AG10803 (cell line): ENCODE measurements at regions not wholly inside any gene's neighbourhood (a gene's known extent, or its start where the extent isn't known, plus 50 kb on each side); places are given as distances from the start of the nearest gene placed in this dataset.
"Not testable (repeated sequence)": the region's sequence is repeated elsewhere in the genome, so short reads cannot be mapped to it uniquely, and the experiment has no call there.

Experiments used
- DNase-seq: peaks from one replicate; pipeline ENCODE4 v3.0.0; 2010; ENCODE audit warnings: low read depth
- H3K4me3 ChIP-seq: 2 replicates; pipeline ENCODE4 v1.5.1; 2011; ENCODE audit warnings: mild to moderate bottlenecking, low read length, control low read depth
- CTCF ChIP-seq: conservative IDR thresholded peaks from 2 replicates; pipeline ENCODE4 v1.5.1; 2011; ENCODE audit warnings: mild to moderate bottlenecking, low read length, control low read depth, inconsistent platforms

GRCh38 chr6:81895511-81896185 is 143.2 kb upstream of the TENT5A start:
- no peak overlapping the region for H3K4me3 ChIP-seq
- TF ChIP-seq CTCF = no peak
- DNase-seq = peak; percentile 95

DNA sequence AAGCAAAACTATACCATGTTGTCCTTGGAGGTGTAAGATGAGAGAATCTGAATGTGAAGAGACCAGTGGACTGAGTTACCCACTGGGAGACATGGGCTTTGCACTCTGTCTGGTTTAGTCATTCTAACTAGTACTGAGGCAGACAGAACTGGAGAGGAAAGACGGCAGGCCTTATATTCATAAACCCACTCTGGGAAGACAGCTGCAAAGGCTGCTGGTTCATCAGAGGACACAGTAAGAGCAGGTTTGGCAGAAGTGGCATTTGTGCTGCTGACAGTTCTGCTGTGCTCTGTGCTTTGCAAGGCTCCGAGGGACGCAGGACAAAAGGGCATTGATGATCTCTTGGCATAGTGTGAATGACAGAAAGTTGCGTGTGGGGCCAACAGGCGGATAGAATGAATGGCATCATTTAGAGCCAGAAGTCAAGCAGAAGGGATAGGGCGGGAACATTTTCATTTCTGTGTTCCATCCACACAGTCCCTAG is 142.3 kb upstream of the TENT5A start:
- DNase-seq = peak; percentile 23
- peak overlapping the region; percentile 34 for H3K4me3 ChIP-seq
- TF ChIP-seq CTCF = no peak

GRCh38 chr6:81894306-81894705 is 141.8 kb upstream of the TENT5A start:
- TF ChIP-seq CTCF = no peak
- H3K4me3 ChIP-seq = peak overlapping the region; percentile 34
- DNase-seq = peak; percentile 85

DNA sequence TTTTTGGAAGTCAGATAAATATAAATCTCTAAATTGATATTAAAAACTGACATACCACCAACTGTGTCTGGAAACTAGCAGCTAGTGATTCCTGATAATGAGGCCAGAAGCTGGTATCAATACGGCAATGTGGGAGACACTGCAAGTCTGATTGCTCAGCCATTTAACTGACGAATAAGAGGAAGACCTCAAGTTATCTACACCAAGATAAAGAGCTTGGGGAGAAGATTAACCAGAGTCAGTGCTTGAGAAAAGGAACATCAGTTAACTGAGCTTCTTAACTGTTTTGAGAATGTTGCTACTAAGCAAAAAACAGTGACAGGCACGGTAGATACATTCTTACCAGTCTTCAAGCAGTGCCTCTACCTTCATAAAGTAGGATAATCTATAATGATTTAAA is 140.4 kb upstream of the TENT5A start:
- DNase-seq = no peak
- H3K4me3 ChIP-seq = no peak overlapping the region
- no peak for TF ChIP-seq CTCF

- H3K4me3 ChIP-seq = no peak overlapping the region
- DNase-seq = no peak
- TF ChIP-seq CTCF = no peak
These were observed 139.4 kb upstream of the TENT5A start for GRCh38 chr6:81891874-81892273.

DNA sequence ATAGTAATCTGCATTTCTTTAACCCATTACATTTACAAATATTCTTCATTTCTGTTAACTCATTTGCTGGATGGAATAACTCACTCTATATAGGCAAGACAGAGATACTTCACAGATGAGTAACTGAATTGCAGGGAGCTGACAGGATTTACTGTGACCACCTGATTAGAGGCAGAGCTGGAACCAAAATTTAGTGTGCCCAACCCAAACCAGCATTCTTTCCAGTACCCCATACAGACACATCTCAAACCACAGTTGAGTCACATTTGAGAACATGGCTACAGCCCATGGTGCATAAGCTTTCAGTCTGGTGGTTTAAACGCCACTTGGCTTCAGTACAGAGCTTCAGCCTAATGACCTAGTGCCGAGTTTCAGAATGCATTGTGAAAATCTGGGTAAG is 138.4 kb upstream of the TENT5A start:
- peak; percentile 96 for DNase-seq
- H3K4me3 ChIP-seq = no peak overlapping the region; the same call in 1 of the 2 replicates
- no peak for TF ChIP-seq CTCF

DNA sequence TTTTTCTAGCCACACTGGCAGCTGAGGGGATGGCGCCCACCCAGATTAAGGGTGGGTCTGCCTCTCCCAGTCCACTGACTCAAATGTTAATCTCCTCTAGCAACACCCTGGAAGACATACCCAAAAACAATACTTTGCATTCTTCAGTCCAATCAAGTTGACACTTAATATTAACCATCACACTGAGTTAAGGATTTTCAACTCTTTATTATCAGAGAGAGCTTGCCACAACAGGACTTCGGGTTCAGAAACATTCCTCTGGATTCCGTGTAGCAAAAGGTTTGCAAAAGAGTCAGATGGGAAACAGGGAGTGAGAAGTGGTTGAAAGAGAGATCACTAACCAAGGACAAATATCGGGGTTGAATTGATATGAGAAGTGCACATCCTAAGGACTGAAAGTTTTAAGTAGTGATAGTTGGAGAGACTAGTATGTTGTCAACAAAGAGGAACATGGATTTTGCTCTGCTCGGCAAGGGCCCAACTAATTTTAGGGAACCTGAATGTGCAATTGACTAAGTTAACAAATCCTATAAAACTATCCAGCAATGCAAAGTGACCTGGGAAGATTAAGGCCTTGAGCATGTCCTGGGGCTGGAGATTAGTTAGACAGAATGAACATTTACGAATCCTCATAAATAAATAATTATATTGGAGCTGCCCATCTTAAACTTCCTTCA is 137.0 kb upstream of the TENT5A start:
- no peak for DNase-seq
- no peak overlapping the region for H3K4me3 ChIP-seq
- no peak for TF ChIP-seq CTCF

DNA sequence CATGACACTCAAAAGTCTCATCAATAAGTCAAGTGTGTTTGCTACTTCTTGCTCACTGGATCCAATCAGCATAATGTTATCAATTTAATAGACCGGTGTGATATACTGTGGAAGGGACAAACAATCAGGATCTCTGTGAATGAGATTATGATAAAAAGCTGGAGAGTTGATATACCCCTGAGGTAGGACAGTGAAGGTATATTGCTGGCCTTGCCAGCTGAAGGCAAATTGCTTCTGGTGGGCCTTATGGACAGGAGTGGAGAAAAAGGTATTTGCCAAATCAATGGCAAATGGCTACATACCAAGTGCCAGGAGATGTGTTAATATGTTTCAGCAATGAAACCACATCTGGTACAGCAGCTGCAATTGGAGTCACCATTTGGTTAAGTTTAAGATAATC is 134.4 kb upstream of the TENT5A start:
- not testable (repeated sequence) for DNase-seq, H3K4me3 ChIP-seq
